Chondrocyte (in vitro differentiated cells): ENCODE measurements at regions not wholly inside any gene's neighbourhood (a gene's known extent, or its start where the extent isn't known, plus 50 kb on each side); places are given as distances from the start of the nearest gene placed in this dataset.

Source experiments
- DNase-seq: peaks from one replicate; pipeline ENCODE4 v3.0.0; 2021; ENCODE audit warnings: mixed read lengths, low spot score
- H3K27ac Mint-ChIP-seq: one replicate; pipeline ENCODE4 v1.8.0; 2021; ENCODE audit warnings: mild to moderate bottlenecking, moderate library complexity, mixed read lengths; ENCODE audit not compliant: unreplicated experiment
- H3K27me3 Mint-ChIP-seq: 2 replicates; pipeline ENCODE4 v1.8.0; 2021; ENCODE audit warnings: low read depth, mixed read lengths
- H3K36me3 Mint-ChIP-seq: 2 replicates; pipeline ENCODE4 v1.8.0; 2021; ENCODE audit warnings: low read depth, mixed read lengths
- H3K4me1 Mint-ChIP-seq: 2 replicates; pipeline ENCODE4 v1.8.0; 2021; ENCODE audit warnings: low read depth, mild to moderate bottlenecking, mixed read lengths
- H3K4me3 Mint-ChIP-seq: one replicate; pipeline ENCODE4 v1.8.0; 2021; ENCODE audit warnings: mild to moderate bottlenecking, moderate library complexity, mixed read lengths; ENCODE audit not compliant: unreplicated experiment
- H3K9me3 Mint-ChIP-seq: 2 replicates; pipeline ENCODE4 v1.8.0; 2021; ENCODE audit warnings: low read depth, mixed read lengths
- TF ChIP-seq, protein P1 (sequence below): fragments of 200-600 bp; sonication (generic); IDR thresholded peaks from 2 replicates; pipeline ENCODE4 v1.5.0; 2021; ENCODE audit warnings: antibody characterized with exemption, mild to moderate bottlenecking, moderate library complexity

DNA sequence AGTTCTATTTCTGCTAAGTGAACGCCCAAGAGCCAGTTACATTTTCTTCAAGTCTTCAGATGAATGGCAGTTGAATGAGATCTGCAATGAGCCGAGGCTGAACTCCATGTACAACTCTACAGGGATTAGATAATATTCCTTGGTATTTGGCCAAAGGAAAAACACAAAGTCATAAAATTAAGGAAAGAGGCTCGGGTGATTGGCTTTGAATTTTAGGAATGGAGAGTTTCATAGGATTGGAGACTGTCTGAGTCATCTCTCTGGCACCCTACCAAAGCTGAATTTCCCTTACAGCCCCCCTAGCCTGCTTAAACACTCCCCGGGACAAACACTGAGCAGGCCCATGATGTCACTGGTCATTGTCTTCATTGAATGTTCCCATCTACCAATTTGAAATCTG is 188.0 kb upstream of the C1QTNF7 start:
- TF ChIP-seq, protein P1, sequence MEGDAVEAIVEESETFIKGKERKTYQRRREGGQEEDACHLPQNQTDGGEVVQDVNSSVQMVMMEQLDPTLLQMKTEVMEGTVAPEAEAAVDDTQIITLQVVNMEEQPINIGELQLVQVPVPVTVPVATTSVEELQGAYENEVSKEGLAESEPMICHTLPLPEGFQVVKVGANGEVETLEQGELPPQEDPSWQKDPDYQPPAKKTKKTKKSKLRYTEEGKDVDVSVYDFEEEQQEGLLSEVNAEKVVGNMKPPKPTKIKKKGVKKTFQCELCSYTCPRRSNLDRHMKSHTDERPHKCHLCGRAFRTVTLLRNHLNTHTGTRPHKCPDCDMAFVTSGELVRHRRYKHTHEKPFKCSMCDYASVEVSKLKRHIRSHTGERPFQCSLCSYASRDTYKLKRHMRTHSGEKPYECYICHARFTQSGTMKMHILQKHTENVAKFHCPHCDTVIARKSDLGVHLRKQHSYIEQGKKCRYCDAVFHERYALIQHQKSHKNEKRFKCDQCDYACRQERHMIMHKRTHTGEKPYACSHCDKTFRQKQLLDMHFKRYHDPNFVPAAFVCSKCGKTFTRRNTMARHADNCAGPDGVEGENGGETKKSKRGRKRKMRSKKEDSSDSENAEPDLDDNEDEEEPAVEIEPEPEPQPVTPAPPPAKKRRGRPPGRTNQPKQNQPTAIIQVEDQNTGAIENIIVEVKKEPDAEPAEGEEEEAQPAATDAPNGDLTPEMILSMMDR = no peak
- no peak overlapping the region for H3K4me3 Mint-ChIP-seq
- H3K9me3 Mint-ChIP-seq = no peaks in the 10 kb centered on the region
- peaks cover 27% of the 10 kb centered on the region for H3K4me1 Mint-ChIP-seq
- H3K27me3 Mint-ChIP-seq = no peaks in the 10 kb centered on the region
- H3K36me3 Mint-ChIP-seq = no peaks in the 10 kb centered on the region
- DNase-seq = no peak
- peak overlapping the region; percentile 6 for H3K27ac Mint-ChIP-seq

- TF ChIP-seq, protein P1 = no peak
- H3K27ac Mint-ChIP-seq = no peak overlapping the region
- no peaks in the 10 kb centered on the region for H3K36me3 Mint-ChIP-seq
- no peak overlapping the region for H3K4me3 Mint-ChIP-seq
- H3K27me3 Mint-ChIP-seq = no peaks in the 10 kb centered on the region
- DNase-seq = no peak
- peaks cover 22% of the 10 kb centered on the region for H3K4me1 Mint-ChIP-seq
- H3K9me3 Mint-ChIP-seq = no peaks in the 10 kb centered on the region
Measured at GRCh38 chr4:15240764-15241163, 187.1 kb upstream of the C1QTNF7 start.

- TF ChIP-seq, protein P1 = no peak
- H3K36me3 Mint-ChIP-seq = no peaks in the 10 kb centered on the region
- H3K27ac Mint-ChIP-seq = no peak overlapping the region
- H3K9me3 Mint-ChIP-seq = no peaks in the 10 kb centered on the region
- H3K4me1 Mint-ChIP-seq = peaks cover 20% of the 10 kb centered on the region
- H3K4me3 Mint-ChIP-seq = no peak overlapping the region
- H3K27me3 Mint-ChIP-seq = no peaks in the 10 kb centered on the region
- DNase-seq = no peak
Measured at GRCh38 chr4:15242021-15242420, 185.8 kb upstream of the C1QTNF7 start.

- TF ChIP-seq, protein P1 = no peak
- Mint-ChIP-seq H3K9me3 (no peaks in the 10 kb centered on the region), H3K4me3 (no peak overlapping the region), H3K27ac (no peak overlapping the region), H3K27me3 (no peaks in the 10 kb centered on the region), H3K36me3 (no peaks in the 10 kb centered on the region), H3K4me1 (peaks cover 11% of the 10 kb centered on the region)
- DNase-seq = no peak
Measured at GRCh38 chr4:15244354-15244753, 183.5 kb upstream of the C1QTNF7 start.

GRCh38 chr4:15245006-15245530 is 182.8 kb upstream of the C1QTNF7 start:
- Mint-ChIP-seq H3K27ac (no peak overlapping the region), H3K27me3 (no peaks in the 10 kb centered on the region), H3K9me3 (no peaks in the 10 kb centered on the region), H3K36me3 (no peaks in the 10 kb centered on the region), H3K4me3 (no peak overlapping the region), H3K4me1 (peaks cover 10% of the 10 kb centered on the region)
- TF ChIP-seq, protein P1 = no peak
- DNase-seq = no peak
